AG20443 (cell line): ENCODE measurements at regions not wholly inside any gene's neighbourhood (a gene's known extent, or its start where the extent isn't known, plus 50 kb on each side); places are given as distances from the start of the nearest gene placed in this dataset.
A peak's percentile ranks its signal among the peaks of the same experiment; 100 is the strongest.

Experiments
- DNase-seq: peaks from one replicate; pipeline ENCODE4 v3.0.0; 2012; ENCODE audit warnings: low spot score, mixed read lengths

DNA sequence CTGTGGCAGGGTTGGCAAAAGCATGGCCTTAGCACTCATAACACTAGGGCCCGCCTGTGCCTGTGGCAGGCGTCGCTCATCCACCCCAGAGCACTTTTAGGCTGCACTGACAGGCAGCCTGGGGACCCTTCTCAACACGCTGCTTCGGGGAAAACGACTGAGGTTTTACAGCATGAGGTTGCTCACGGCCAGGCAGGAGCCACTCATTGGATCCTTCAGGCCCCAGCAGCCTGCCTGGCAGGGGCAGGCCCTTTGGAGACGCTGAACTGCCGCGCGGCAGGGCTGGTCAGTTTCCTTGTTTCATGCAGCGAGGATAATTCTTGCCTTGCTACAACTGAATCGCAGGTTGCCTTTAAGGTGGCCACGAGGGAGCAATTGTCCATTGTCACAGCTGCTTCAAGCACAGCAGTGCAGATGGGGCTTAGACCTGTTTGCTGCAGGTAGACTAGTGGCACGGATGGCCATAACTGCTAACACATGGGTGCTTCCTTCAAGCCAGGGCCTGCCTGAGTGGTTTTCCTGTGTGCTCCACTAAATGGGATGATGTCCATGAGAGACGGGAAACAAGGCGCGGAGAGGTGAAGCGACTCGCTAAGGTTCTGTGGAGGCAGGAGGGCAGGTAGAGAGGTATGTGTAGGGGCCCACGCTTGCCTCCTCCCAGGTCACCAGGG, 49.9 kb upstream of the HS6ST1 start:
- DNase-seq: no peak

DNA sequence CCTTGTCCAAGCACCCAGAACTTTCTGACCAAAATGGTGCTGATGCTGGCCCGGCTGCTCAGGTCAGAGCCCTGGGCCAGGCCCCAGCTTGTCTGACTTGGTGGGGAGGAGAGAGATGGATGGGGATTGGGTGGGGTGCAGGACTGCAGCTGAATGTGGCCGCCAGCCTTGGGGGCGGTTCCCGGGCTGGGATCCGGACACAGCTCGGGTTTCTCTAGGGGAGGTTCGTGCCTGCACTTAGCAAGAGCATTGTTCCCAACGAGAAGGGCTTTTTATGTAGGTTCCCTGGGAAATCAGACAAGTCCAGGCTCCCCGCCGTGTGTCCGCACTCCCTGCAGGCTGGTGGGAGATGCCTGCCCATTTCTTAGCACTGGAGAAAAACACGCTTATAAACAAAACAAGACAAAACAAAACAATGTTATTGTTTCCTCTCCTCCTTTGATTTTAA, 50.5 kb upstream of the HS6ST1 start:
- DNase-seq: peak; percentile 68

GRCh38 chr2:128369602-128370467, 51.2 kb upstream of the HS6ST1 start:
- no peak for DNase-seq

- DNase-seq: no peak
These were observed 52.0 kb upstream of the HS6ST1 start for GRCh38 chr2:128370468-128371247.

- DNase-seq: no peak
These were observed 52.6 kb upstream of the HS6ST1 start for GRCh38 chr2:128371248-128371630.

- no peak for DNase-seq
These were observed 53.1 kb upstream of the HS6ST1 start for GRCh38 chr2:128371648-128372345.

DNA sequence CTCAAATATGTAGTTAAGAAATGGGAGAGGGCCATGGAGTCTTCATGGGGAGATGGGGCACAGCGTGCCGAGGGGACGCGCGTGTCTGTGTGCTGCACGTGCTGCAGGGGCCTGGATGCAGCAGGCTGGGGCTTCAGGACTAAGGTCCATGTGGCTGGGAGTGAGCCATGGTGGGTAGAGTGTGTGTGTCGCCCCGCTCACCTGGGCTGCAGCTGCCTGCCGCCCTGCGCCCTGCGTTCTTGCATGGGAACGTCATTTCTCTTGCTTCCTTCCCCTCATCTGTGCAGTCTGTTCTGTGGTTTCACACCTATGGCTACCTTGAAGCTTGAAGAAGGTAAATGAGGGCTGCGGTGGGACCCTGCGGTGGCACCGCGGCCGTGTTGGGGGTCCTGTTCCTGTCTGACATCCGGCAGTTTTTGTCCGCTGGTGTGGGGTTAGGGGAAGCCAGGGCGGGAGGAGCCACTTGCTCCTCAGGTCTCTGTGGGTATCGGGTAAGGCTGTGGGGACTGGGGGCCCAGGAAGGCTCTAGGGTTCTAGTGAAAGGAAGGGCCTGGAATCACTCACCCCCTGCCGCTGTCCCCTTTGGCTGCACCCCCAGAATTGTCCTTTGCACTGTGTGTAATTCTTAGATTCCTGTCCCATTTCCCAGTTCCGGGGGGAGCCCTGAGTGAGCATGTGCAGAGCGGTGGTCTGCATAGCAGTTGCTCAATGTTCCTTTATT, 54.1 kb upstream of the HS6ST1 start:
- DNase-seq: no peak

DNA sequence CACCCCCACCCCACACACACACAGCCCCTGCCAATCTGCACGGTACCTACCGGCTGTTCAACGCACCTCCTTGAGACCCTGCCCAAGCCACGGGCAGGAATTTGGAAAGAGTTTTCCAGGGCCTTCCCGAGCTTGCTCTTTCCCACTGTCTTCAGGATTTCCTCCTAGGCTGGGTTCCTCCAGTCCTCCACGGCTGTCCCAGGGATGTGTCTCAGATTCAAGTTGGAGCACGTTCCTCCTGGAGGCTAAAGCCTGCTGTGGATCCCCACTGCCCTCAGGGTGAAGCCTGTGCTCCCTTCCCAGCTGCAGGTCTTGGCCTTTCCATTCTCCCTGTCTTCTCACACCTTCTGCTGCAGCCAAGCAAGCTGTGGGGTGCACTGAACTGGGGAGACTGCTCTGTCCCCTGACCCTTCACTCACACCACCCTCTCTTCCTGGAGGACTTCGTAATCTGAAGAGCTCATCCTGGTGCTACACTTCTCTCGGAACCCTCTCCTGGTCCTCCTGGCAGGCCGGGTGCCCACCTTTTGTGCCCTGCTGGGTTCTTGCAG, 54.9 kb upstream of the HS6ST1 start:
- DNase-seq: no peak

- peak; percentile 93 for DNase-seq
These were observed 55.5 kb upstream of the HS6ST1 start for GRCh38 chr2:128374001-128374710.

DNA sequence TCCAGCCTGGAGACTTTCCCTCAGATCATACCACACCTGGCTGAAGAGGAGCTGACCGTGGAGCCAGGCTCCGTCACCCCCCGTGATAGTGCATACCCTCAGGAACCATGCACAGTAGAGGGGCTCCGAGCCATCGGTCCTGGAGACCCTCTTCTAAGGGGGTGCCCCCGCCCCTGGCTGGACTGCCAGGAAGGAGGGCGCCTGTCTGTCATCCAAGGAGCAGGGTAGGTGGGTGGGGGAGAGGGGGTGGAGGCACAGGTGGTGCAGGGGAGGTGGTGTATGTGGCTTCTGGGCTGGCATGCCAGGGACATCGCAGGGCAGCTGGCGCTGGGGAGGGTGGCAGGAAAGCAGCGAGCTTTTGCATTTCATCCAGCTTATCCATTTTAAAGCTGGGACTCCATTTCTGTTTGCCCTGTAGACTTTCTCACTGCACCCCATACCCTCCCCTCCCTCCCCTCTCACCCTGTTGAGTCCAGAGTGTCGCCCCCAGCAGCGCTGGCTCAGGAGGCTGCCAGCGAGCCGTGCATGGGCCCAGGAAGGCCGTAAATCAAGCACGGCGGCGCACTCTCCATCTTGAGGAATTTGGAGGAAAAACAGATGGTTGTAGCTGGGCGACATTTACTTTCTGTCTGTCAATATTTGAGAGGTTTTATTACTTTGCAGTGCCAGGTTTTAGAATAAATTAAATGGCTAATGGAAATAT, 56.2 kb upstream of the HS6ST1 start:
- DNase-seq: no peak

DNA sequence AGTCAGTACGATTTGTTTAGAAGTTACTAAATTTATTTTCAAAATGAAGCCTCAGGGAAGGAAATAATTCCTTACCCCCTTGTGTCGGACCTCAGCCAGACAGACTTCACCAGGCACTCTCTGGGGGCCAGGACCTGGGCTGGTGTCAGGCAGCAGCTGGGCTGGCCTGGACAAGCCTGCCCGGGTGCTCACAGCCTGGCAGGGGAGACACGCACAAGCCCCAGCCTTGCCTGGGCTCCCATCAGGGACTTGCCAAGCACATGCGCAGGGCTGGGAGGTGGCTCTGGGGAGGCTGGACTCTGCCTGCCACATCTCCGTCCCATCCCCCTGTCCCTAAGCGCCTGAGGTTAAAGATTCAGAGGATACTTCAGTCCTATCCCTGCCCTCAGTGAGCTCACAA, 56.8 kb upstream of the HS6ST1 start:
- DNase-seq: no peak

DNA sequence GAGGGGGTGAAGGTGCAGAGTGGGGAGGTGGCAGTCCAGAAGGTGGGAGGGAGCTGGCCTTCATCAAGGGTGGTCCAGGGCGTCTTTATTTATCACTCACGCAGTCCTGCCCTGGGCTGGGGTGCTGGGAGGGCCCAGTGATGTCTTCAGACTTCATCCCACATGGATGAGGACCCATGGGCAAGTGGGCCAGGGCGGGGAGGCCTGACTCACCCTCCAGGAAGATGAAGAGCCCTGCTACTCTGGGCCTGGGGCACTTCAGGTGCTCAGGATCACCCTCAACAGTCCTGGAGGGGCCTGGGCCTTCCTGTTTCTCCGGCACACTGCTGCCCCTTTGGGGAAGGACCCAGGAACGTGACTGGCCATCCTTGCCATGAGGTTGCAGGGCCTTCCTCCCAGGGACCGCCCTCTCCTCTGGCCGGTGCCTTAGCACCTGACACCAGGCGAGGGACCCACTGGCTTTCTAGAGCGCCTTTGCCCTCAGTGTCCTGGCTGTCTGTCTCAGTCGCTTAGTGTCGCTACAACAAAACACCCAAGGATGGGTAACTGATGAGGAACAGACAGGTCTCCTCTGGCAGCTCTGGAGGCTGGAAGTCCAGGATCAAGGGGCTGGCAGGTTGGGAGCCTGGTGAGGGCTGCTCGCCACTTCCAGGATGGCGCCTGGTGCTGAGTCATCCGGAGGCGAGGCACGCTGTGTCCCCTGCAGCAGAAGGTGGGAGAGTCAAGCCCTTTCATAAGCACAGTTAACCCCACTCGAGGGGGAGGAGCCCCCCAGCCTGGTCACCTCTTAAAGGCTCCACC, 57.8 kb upstream of the HS6ST1 start:
- no peak for DNase-seq

DNA sequence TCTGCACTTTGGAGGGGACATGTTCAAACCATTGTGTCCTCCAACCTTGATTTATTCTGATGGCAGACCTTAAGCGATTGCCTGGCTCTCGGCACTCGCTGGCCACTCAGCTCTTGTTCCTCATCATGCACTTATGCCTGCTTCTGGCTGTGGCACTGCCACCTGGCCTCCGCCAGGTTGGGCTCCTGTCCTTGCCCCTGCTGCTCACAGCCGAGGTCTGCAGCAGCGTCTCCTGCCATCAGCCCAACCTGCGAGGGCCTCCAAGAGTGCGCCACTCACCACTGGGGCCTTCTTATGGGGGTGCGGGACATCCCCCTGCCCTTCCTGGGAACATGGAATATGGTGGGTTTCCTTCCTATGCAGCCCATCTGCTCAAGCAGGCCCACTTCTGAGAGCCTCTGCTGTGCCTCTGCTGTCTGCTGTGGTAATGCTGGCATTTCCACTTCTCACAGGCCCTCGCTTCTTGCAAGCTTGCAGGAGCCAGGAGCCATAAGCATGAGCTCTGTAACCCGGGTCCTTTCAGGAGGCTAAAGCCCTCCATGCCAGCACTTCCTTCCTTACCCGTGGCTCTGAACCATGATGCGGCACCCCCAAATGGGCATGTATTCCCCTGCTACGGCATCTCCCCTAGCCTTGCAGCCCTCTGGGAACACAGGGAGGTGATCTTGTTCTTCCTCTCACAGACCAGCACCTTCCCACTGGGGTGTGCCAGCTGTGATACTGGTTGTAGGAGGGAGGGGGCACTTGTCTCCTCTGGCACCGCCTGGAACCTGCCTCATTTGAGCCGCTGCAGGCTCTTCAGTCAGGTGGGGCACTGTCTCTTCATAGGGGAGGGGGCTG, 58.6 kb upstream of the HS6ST1 start:
- no peak for DNase-seq

DNA sequence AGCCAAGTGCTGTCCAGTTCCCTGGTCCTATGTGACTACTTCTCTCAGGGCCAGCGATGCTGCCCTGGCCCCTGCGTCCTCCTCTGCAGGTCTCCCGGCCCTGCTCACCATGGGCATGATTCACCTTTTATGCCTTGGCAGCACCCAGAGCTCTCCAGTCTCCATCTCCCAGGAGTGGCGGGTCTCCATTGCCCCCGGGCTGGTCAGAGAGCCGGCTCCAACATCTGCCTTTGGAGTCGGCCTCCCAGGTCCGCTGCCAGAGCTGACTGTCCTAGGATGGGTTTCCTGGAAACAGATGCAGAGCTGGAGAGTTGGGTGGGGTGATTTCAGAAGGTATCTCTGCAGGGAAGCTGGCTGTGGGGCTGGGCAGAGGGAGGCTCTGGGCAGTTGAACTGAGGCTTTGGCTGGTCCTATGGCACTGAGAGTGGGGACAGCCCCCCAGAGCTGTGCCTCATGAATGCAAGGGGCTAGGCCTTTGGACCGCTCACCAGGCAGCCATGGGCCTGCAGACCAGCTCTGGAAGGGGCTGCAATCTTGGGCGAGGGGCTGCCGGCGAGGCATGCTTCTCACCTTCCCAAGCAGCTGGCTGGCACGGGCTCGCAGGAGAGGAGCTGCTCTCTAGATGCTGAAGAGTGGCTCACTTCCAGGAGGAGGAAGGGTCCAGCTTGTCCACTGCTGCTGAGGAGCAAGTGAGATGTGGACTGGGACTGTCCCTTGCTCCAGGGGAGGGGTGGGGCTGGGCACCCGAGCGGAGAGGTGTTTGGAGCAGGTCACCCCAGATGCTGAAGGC, 59.8 kb upstream of the HS6ST1 start:
- no peak for DNase-seq

- peak; percentile 74 for DNase-seq
These were observed 60.6 kb upstream of the HS6ST1 start for GRCh38 chr2:128379021-128380015.
